ENCODE measurements at regions not wholly inside any gene's neighbourhood (a gene's known extent, or its start where the extent isn't known, plus 50 kb on each side); places are given as distances from the start of the nearest gene placed in this dataset.

DNA sequence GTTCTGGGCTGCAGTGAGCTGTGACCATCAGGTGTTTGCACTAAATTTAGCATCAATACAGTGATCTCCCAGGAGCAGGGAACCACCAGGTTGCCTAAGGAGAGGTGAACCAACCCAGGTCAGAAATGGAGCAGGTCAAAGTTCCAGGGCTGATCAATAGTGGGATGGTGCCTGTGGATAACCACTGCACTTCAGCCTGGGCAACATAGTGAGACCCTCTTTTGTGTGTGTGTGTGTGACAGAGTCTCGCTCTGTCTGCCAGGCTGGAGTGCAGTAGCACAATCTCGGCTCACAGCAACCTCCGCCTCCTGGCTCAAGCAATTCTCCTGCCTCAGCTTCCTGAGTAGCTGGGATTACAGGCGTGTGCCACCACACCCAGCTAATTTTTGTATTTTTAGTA lies 163.7 kb upstream of the SERTAD2 start:
- DNase-seq (ENCODE audit: low spot score) = no peak
- intact Hi-C loops (cut with DNase I) = no loop called here

GRCh38 chr2:64818664-64819060 lies 164.9 kb upstream of the SERTAD2 start:
- no peak for DNase-seq (ENCODE audit: low spot score)
- intact Hi-C loops (cut with DNase I) = no loop called here

- intact Hi-C loops (cut with DNase I) = no loop called here
- DNase-seq (ENCODE audit: low spot score) = no peak
Observed at GRCh38 chr2:64819361-64819760, 165.6 kb upstream of the SERTAD2 start.

GRCh38 chr2:64819774-64820688 lies 166.3 kb upstream of the SERTAD2 start:
- no peak for DNase-seq (ENCODE audit: low spot score)
- intact Hi-C loops (cut with DNase I) = no loop called here

DNA sequence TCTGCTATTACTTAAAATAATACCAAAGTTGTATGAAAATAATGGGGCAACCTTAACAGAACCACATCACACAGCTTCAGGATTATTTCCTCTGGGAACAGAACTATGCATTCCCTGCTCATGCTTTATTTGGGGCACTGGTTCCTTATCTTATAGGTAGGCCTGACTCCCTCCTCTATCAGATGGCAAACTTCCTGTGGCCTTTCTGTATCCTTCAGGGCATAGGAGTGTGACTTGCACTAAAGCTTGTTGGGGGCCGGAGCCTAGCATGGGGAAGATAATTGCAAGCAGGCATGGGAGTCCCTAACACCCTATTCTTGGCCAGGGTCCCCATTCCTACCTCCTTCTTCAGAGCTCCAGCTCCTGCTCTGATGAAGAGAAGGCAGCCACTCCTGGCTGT lies 167.2 kb upstream of the SERTAD2 start:
- intact Hi-C loops (cut with DNase I) = no loop called here
- DNase-seq (ENCODE audit: low spot score) = no peak

GRCh38 chr2:64823794-64824193 lies 165.4 kb upstream of the SLC1A4 start:
- intact Hi-C loops (cut with DNase I) = no loop called here
- DNase-seq (ENCODE audit: low spot score) = no peak

DNA sequence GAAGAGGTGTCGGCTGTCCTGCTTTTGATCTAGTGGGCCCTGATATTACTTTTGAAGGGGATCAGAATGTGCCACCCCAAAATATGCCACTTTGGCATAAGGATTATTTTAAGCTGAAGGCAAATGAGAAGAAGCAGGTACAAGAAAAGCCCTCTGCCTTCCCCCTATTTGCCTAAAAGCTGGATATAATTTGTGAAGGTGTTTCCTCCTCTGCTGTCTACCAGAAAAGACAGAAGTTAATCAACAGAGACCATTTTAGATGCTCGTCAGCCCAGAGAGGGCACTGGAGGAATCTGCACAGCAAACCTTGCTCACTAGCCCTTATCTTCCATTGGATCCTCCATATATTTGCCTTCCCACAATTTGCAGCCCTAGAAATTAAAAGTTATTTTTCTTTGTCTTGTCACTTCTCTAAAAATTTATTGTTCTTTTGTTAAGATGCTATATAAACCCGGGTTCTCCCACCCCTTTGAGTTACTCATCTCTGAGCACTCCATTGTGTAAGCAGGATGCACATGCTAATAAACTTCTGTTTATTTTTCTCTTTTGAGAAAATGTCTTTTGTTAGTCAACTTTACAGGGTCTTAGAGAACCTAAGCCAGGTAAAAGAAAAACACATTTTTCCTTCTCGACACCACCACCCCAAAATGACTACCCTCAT lies 163.2 kb upstream of the SLC1A4 start:
- no peak for DNase-seq (ENCODE audit: low spot score)
- intact Hi-C loops (cut with DNase I) = loop anchor here (5.0 kb wide), 1 partner anchor 54 kb away; no protein-coding TSS in a partner anchor

DNA sequence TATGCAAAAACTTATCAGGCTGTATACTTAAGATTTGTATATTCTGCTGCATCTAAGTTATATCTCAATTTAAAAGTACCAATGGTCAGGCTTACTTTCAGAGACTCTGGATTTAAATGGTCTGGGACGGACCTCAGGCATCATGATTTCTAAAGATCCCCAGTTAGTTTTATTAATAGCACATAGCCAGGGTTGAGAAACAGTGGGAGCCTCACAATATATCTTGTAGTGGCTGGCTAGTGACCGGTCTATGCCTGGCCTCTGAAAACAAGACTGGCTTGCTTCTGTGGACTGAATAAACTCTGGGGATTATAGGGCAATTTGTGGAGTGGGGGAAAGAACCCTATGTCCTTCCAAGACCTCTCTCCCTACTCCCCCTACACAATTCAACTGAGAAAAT lies 162.5 kb upstream of the SLC1A4 start:
- intact Hi-C loops (cut with DNase I) = loop anchor here (5.0 kb wide), 1 partner anchor 54 kb away; no protein-coding TSS in a partner anchor
- DNase-seq (ENCODE audit: low spot score) = no peak

DNA sequence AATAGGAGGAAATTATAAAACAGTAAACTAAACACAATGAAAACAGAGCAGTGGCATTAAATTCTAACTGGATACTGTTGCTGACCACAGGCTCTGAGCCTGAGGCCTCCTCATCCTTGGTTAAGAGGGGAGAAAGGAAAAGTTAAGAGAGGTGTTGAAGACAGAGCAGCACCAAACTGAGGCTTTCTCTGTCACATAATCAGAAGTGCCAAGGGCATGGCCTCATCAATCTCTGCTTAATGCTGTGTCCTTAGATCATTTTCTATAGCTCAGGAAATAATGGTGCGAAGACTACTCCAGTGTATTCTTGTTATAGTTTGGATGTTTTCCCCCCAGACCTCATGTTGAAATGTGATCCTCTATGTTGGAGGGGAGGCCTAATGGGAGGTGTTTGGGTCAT lies 160.9 kb upstream of the SLC1A4 start:
- intact Hi-C loops (cut with DNase I) = loop anchor here (5.0 kb wide), 1 partner anchor 56 kb away; no protein-coding TSS in a partner anchor
- DNase-seq (ENCODE audit: low spot score) = no peak

DNA sequence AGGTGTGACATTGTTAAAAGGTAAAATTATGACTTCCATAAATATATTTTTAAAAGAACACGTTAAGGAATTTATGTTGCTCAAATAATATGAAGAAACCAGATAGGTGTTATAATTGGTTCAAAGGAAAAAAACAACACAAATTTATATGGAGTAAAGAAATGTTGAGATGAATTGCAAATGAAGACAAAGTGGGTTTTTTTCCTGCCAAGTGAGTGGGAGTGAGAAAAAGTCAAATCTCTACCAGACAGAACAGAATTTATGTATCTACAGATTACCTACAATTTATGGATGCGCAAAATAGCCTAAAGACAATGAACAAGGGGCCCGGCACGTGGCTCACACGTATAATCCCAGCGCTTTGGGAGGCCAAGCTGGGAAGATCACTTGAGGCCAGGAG lies 159.7 kb upstream of the SLC1A4 start:
- intact Hi-C loops (cut with DNase I) = loop anchor here (5.0 kb wide), 1 partner anchor 57 kb away; no protein-coding TSS in a partner anchor
- no peak for DNase-seq (ENCODE audit: low spot score)

GRCh38 chr2:64831134-64831976 lies 157.8 kb upstream of the SLC1A4 start:
- intact Hi-C loops (cut with DNase I) = loop anchor here (2.0 to 5.0 kb wide), 2 partner anchors 33 to 79 kb away; no protein-coding TSS in a partner anchor
- DNase-seq (ENCODE audit: low spot score) = peak; percentile 92

DNA sequence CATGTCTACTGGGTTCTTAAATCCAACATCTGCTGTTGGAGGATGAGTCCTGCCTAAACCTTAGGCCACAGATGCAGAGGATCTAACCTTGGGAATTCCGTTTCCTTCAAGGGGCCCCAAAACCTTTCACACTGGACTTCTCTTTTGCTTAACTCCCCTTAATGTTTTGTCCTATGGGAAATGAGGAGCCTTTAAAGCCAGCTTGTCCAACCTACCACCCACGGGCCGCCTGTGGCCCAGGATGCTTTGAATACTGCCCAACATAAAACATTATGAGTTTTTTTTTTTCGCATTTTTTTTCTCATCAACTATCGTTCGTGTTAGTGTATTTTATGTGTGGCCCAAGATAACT lies 157.2 kb upstream of the SLC1A4 start:
- no peak for DNase-seq (ENCODE audit: low spot score)
- intact Hi-C loops (cut with DNase I) = loop anchor here (2.0 to 5.0 kb wide), 2 partner anchors 33 to 80 kb away; no protein-coding TSS in a partner anchor

- intact Hi-C loops (cut with DNase I) = loop anchor here (5.0 kb wide), 1 partner anchor 81 kb away; no protein-coding TSS in a partner anchor
- DNase-seq (ENCODE audit: low spot score) = no peak
Observed at GRCh38 chr2:64832936-64833335, 156.3 kb upstream of the SLC1A4 start.

DNA sequence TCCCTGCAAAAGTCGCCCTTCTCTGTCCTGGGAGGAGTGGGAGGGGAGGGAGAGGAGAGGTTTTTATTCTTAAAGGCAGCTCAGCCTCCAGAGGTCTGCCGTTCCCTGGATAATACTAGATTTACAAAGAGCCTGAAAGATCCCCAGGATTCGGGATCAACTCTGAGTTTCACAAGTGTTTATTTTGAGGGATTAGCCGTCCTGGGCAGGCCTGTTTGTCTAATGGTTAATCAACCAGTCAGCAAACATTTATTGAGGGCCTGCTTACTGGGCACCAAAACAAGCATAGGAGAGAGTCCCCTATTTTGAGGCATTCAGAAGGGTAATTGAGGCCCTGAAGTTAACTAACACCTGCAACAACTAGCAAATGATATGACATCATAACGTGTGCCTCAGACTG lies 152.6 kb upstream of the SLC1A4 start:
- DNase-seq (ENCODE audit: low spot score) = no peak
- intact Hi-C loops (cut with DNase I) = no loop called here

GRCh38 chr2:64837116-64837731 lies 152.0 kb upstream of the SLC1A4 start:
- DNase-seq (ENCODE audit: low spot score) = no peak
- intact Hi-C loops (cut with DNase I) = no loop called here

- intact Hi-C loops (cut with DNase I) = no loop called here
- DNase-seq (ENCODE audit: low spot score) = no peak
Observed at GRCh38 chr2:64837925-64838641, 151.1 kb upstream of the SLC1A4 start.

DNA sequence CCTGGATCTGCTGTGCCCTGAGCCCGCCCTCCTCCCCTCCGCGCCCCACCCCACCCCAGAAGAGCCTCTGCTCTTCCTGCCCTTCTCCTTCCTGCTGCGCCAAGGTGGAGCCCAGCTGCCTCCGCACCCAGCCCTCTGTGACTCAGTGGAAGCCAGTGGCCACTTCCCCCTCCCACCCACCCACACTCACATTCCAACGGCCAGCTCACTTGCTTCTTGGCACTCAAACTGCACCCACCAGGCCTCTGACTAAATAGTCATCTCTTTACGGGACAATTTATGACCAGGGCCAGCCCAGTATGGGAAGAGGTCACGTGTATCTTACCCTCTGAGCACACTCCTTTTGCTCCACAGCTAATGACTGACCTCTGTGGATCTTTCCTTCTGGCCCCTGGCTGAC lies 150.4 kb upstream of the SLC1A4 start:
- no peak for DNase-seq (ENCODE audit: low spot score)
- intact Hi-C loops (cut with DNase I) = no loop called here

- no peak for DNase-seq (ENCODE audit: low spot score)
- intact Hi-C loops (cut with DNase I) = no loop called here
Observed at GRCh38 chr2:64839844-64840243, 149.4 kb upstream of the SLC1A4 start.

GRCh38 chr2:64840426-64840881 lies 148.7 kb upstream of the SLC1A4 start:
- intact Hi-C loops (cut with DNase I) = no loop called here

More at GRCh38 chr2:64840426-64840881, 148.7 kb upstream of the SLC1A4 start:
- no peak for DNase-seq (ENCODE audit: low spot score)

Data from cardiac septum (tissue), 1 donor.